Neural cell (in vitro differentiated cells): ENCODE measurements at regions not wholly inside any gene's neighbourhood (a gene's known extent, or its start where the extent isn't known, plus 50 kb on each side); places are given as distances from the start of the nearest gene placed in this dataset.

ENCODE experiments used
- EZH2 ChIP-seq: fragments of 200-600, 300-800 bp; shearing (Covaris generic), sonication (generic); IDR thresholded peaks from 2 replicates; pipeline ENCODE4 v1.6.1; 2014; ENCODE audit warnings: antibody characterized with exemption, low read length, borderline replicate concordance, mild to moderate bottlenecking; ENCODE audit not compliant: insufficient read depth, poor library complexity, severe bottlenecking
- RAD21 ChIP-seq: fragments of 450-650 bp; conservative IDR thresholded peaks from 2 replicates; pipeline ENCODE4 v1.6.1; 2014; ENCODE audit warnings: antibody characterized with exemption, mild to moderate bottlenecking, moderate library complexity
- SMC3 ChIP-seq: fragments of 450-650 bp; conservative IDR thresholded peaks from 2 replicates; pipeline ENCODE4 v1.6.1; 2014; ENCODE audit warnings: antibody characterized with exemption, mild to moderate bottlenecking, moderate library complexity; ENCODE audit not compliant: poor library complexity
- TF ChIP-seq, protein P1 (sequence below): IDR thresholded peaks from 2 replicates; pipeline ENCODE4 v1.6.1; 2012; ENCODE audit warnings: borderline replicate concordance
- TF ChIP-seq, protein P2 (sequence below): fragments of 450-650 bp; IDR thresholded peaks from 2 replicates; pipeline ENCODE4 v1.5.1; 2014; ENCODE audit warnings: antibody characterized with exemption, mild to moderate bottlenecking, moderate library complexity; ENCODE audit not compliant: poor library complexity, severe bottlenecking

DNA sequence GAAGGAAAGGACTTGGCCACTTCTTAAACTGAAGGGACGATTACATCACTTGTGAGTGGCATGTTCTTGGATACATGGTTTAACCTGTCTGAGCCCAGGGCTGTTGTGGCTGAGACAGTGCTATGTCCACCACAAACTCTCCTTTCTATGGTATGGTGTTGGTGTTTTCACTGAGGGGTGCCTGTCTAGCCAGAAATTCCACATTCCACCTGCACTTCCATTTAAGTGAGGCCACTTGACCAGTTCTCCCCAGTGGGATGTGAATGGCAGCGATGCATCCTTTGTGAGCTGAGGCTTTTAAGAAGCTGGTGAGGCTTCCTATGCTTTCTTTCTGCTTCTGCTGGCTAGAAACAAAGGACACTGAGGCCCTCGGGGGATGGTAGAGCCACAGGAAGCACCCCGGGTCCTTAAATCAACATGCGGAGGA is 151.4 kb upstream of the CHD6 start:
- TF ChIP-seq, protein P1, sequence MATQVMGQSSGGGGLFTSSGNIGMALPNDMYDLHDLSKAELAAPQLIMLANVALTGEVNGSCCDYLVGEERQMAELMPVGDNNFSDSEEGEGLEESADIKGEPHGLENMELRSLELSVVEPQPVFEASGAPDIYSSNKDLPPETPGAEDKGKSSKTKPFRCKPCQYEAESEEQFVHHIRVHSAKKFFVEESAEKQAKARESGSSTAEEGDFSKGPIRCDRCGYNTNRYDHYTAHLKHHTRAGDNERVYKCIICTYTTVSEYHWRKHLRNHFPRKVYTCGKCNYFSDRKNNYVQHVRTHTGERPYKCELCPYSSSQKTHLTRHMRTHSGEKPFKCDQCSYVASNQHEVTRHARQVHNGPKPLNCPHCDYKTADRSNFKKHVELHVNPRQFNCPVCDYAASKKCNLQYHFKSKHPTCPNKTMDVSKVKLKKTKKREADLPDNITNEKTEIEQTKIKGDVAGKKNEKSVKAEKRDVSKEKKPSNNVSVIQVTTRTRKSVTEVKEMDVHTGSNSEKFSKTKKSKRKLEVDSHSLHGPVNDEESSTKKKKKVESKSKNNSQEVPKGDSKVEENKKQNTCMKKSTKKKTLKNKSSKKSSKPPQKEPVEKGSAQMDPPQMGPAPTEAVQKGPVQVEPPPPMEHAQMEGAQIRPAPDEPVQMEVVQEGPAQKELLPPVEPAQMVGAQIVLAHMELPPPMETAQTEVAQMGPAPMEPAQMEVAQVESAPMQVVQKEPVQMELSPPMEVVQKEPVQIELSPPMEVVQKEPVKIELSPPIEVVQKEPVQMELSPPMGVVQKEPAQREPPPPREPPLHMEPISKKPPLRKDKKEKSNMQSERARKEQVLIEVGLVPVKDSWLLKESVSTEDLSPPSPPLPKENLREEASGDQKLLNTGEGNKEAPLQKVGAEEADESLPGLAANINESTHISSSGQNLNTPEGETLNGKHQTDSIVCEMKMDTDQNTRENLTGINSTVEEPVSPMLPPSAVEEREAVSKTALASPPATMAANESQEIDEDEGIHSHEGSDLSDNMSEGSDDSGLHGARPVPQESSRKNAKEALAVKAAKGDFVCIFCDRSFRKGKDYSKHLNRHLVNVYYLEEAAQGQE, result no peak
- TF ChIP-seq, protein P2, sequence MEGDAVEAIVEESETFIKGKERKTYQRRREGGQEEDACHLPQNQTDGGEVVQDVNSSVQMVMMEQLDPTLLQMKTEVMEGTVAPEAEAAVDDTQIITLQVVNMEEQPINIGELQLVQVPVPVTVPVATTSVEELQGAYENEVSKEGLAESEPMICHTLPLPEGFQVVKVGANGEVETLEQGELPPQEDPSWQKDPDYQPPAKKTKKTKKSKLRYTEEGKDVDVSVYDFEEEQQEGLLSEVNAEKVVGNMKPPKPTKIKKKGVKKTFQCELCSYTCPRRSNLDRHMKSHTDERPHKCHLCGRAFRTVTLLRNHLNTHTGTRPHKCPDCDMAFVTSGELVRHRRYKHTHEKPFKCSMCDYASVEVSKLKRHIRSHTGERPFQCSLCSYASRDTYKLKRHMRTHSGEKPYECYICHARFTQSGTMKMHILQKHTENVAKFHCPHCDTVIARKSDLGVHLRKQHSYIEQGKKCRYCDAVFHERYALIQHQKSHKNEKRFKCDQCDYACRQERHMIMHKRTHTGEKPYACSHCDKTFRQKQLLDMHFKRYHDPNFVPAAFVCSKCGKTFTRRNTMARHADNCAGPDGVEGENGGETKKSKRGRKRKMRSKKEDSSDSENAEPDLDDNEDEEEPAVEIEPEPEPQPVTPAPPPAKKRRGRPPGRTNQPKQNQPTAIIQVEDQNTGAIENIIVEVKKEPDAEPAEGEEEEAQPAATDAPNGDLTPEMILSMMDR, result no peak
- no peak for TF ChIP-seq EZH2
- TF ChIP-seq RAD21, result no peak
- no peak for TF ChIP-seq SMC3
